ENCODE measurements at regions not wholly inside any gene's neighbourhood (a gene's known extent, or its start where the extent isn't known, plus 50 kb on each side); places are given as distances from the start of the nearest gene placed in this dataset.

- H3K36me3 ChIP-seq, result no peaks in the 10 kb centered on the region
- 68% methylated on average over 2 of the region's 2 CpGs for WGBS
- H3K4me1 ChIP-seq, result peaks cover 17 to 24% (median 20%) of the 10 kb centered on the region in 4 donors
- no peak overlapping the region for H3K4me3 ChIP-seq
- intact Hi-C loops (cut with DNase I), result no loop called here
- no peaks in the 10 kb centered on the region for H3K27me3 ChIP-seq
- no peak for TF ChIP-seq POLR2A (IDR thresholded peaks at IDR 0.05; ENCODE audit: low read depth)
- TF ChIP-seq POLR2AphosphoS5 (IDR thresholded peaks at IDR 0.05), result no peak
- TF ChIP-seq EP300 (IDR thresholded peaks at IDR 0.05), result no peak
- TF ChIP-seq CTCF (IDR thresholded peaks at IDR 0.05), result no peak
- no peak overlapping the region for H3K27ac ChIP-seq (replicated peaks in 1 of 4)
- DNase-seq (ENCODE audit: extremely low spot score), result no peak
- no peaks in the 10 kb centered on the region for H3K9me3 ChIP-seq
Measured at GRCh38 chr10:69686866-69687265, 56.8 kb downstream of the FAM241B start.

GRCh38 chr10:69687426-69687825, 57.4 kb downstream of the FAM241B start:
- H3K4me3 ChIP-seq, result no peak overlapping the region
- H3K36me3 ChIP-seq, result no peaks in the 10 kb centered on the region
- H3K4me1 ChIP-seq, result peaks cover 17 to 24% (median 20%) of the 10 kb centered on the region in 4 donors
- no peaks in the 10 kb centered on the region for H3K27me3 ChIP-seq
- WGBS, result 87% methylated on average over 2 of the region's 2 CpGs
- TF ChIP-seq POLR2AphosphoS5 (IDR thresholded peaks at IDR 0.05) (no peak), POLR2A (IDR thresholded peaks at IDR 0.05; ENCODE audit: low read depth) (no peak), CTCF (IDR thresholded peaks at IDR 0.05) (no peak), EP300 (IDR thresholded peaks at IDR 0.05) (no peak)
- intact Hi-C loops (cut with DNase I), result no loop called here
- no peaks in the 10 kb centered on the region for H3K9me3 ChIP-seq
- no peak for DNase-seq (ENCODE audit: extremely low spot score)
- H3K27ac ChIP-seq (replicated peaks in 1 of 4), result no peak overlapping the region

DNA sequence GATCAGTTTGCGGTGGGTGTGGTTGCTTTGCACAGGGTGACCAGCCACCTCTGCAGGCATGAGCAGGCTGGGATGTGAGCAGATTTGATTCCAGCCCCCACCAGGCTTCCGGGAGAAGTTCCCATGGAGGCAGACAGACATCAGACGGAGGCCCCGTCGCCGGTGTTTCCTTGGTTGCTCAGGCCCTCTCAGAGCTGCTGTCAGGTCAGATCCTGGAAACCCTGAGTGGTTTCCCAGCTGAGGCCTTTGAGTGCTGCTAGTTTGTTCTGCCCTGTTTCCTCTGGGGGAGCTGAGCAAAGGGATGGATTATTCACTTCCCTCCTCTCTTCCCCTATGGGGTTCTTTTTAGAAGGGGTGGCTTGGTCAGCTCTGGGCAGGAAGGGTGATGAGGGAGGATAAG, 62.2 kb downstream of the FAM241B start:
- no peaks in the 10 kb centered on the region for H3K4me1 ChIP-seq
- WGBS, result 80% methylated on average over 6 of the region's 6 CpGs

GRCh38 chr10:69692891-69693290, 62.8 kb downstream of the FAM241B start:
- no peak for DNase-seq (ENCODE audit: extremely low spot score)
- intact Hi-C loops (cut with DNase I), result no loop called here
- Histone ChIP-seq H3K27me3 (no peaks in the 10 kb centered on the region), H3K4me1 (no peaks in the 10 kb centered on the region), H3K27ac (replicated peaks in 1 of 4) (no peak overlapping the region), H3K4me3 (no peak overlapping the region), H3K9me3 (no peaks in the 10 kb centered on the region), H3K36me3 (no peaks in the 10 kb centered on the region)
- WGBS, result 96% methylated on average over 6 of the region's 6 CpGs
- TF ChIP-seq POLR2AphosphoS5 (IDR thresholded peaks at IDR 0.05) (no peak), POLR2A (IDR thresholded peaks at IDR 0.05; ENCODE audit: low read depth) (no peak), CTCF (IDR thresholded peaks at IDR 0.05) (no peak), EP300 (IDR thresholded peaks at IDR 0.05) (no peak)

More for the DNA sequence above, 62.2 kb downstream of the FAM241B start:
- intact Hi-C loops (cut with DNase I), result no loop called here
- Histone ChIP-seq H3K27ac (replicated peaks in 1 of 4) (no peak overlapping the region), H3K4me3 (no peak overlapping the region), H3K27me3 (no peaks in the 10 kb centered on the region), H3K9me3 (no peaks in the 10 kb centered on the region), H3K36me3 (no peaks in the 10 kb centered on the region)
- DNase-seq (ENCODE audit: extremely low spot score), result no peak
- no peak for TF ChIP-seq POLR2AphosphoS5 (IDR thresholded peaks at IDR 0.05)
- TF ChIP-seq POLR2A (IDR thresholded peaks at IDR 0.05; ENCODE audit: low read depth), result no peak

DNA sequence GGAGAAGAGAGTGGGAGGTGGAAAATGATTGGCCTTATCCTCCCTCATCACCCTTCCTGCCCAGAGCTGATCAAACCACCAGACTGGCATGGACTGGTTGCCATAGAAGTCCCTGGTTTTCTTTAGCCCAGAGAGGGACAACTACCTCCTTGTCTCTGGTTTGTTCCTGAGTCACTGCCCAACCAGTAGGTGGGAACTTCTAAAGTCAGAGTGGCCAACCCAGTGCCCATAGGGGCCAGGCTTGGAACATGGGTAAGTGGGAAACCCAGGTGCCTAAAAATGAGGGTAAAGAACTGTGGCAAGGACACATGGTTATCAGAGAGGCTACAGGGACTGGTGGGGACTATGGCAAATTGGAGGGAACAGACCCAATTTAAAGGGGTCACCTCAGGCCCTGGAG, 63.8 kb downstream of the FAM241B start:
- TF ChIP-seq CTCF (IDR thresholded peaks at IDR 0.05) (no peak), EP300 (IDR thresholded peaks at IDR 0.05) (no peak), POLR2A (IDR thresholded peaks at IDR 0.05; ENCODE audit: low read depth) (no peak), POLR2AphosphoS5 (IDR thresholded peaks at IDR 0.05) (no peak)
- H3K4me3 ChIP-seq, result no peak overlapping the region
- H3K27ac ChIP-seq (replicated peaks in 1 of 4), result no peak overlapping the region
- no peaks in the 10 kb centered on the region for H3K9me3 ChIP-seq
- DNase-seq (ENCODE audit: extremely low spot score), result no peak
- H3K27me3 ChIP-seq, result no peaks in the 10 kb centered on the region
- H3K36me3 ChIP-seq, result no peaks in the 10 kb centered on the region
- intact Hi-C loops (cut with DNase I), result no loop called here
- no peaks in the 10 kb centered on the region for H3K4me1 ChIP-seq
